GM19328 (cell line): ENCODE measurements at regions not wholly inside any gene's neighbourhood (a gene's known extent, or its start where the extent isn't known, plus 50 kb on each side); places are given as distances from the start of the nearest gene placed in this dataset.
A peak's percentile ranks its signal among the peaks of the same experiment; 100 is the strongest.
"Not testable (repeated sequence)": the region's sequence is repeated elsewhere in the genome, so short reads cannot be mapped to it uniquely, and the experiment has no call there.

Experiments used
- ATAC-seq: cut with Tn5 transposase; IDR thresholded peaks from one replicate; pipeline ENCODE4 v1.9.1; 2021; ENCODE audit warnings: mild to moderate bottlenecking, moderate library complexity; ENCODE audit not compliant: unreplicated experiment

- ATAC-seq: no peak
These were observed 124.8 kb downstream of the C12orf75 start for GRCh38 chr12:105455261-105455660.

- no peak for ATAC-seq
These were observed 126.5 kb downstream of the C12orf75 start for GRCh38 chr12:105457026-105457425.

GRCh38 chr12:105459760-105460330 lies 129.4 kb downstream of the C12orf75 start:
- ATAC-seq: no peak

GRCh38 chr12:105461271-105461943 lies 130.9 kb downstream of the C12orf75 start:
- ATAC-seq: no peak

- ATAC-seq: no peak
These were observed 131.7 kb downstream of the C12orf75 start for GRCh38 chr12:105461944-105462762.

GRCh38 chr12:105462831-105463230 lies 132.3 kb downstream of the C12orf75 start:
- no peak for ATAC-seq

GRCh38 chr12:105464406-105464805 lies 133.9 kb downstream of the C12orf75 start:
- ATAC-seq: no peak

- ATAC-seq: no peak
These were observed 135.9 kb downstream of the C12orf75 start for GRCh38 chr12:105466231-105466900.

- no peak for ATAC-seq
These were observed 136.6 kb downstream of the C12orf75 start for GRCh38 chr12:105466901-105467598.

GRCh38 chr12:105467710-105468366 lies 137.3 kb downstream of the C12orf75 start:
- no peak for ATAC-seq

- no peak for ATAC-seq
These were observed 138.0 kb downstream of the C12orf75 start for GRCh38 chr12:105468464-105468863.

- ATAC-seq: no peak
These were observed 138.7 kb downstream of the C12orf75 start for GRCh38 chr12:105469211-105469610.

GRCh38 chr12:105469701-105470100 lies 139.2 kb downstream of the C12orf75 start:
- no peak for ATAC-seq

GRCh38 chr12:105470102-105470501 lies 139.6 kb downstream of the C12orf75 start:
- ATAC-seq: no peak

GRCh38 chr12:105470601-105471000 lies 140.1 kb downstream of the C12orf75 start:
- ATAC-seq: no peak

GRCh38 chr12:105474672-105475071 lies 144.2 kb downstream of the C12orf75 start:
- no peak for ATAC-seq

GRCh38 chr12:105476616-105477015 lies 146.1 kb downstream of the C12orf75 start:
- peak; percentile 47 for ATAC-seq

- no peak for ATAC-seq
These were observed 147.4 kb downstream of the C12orf75 start for GRCh38 chr12:105477873-105478272.

- ATAC-seq: not testable (repeated sequence)
These were observed 148.3 kb downstream of the C12orf75 start for GRCh38 chr12:105478788-105479187.

- no peak for ATAC-seq
These were observed 149.2 kb downstream of the C12orf75 start for GRCh38 chr12:105479710-105480109.
